Effector CD8-positive, alpha-beta T cell (primary cell): ENCODE measurements at regions not wholly inside any gene's neighbourhood (a gene's known extent, or its start where the extent isn't known, plus 50 kb on each side); places are given as distances from the start of the nearest gene placed in this dataset.

ENCODE experiments used
- DNase-seq: peaks from one replicate; lab custom pipeline; 2025; lab: John Stamatoyannopoulos, UW

- no peak for DNase-seq
Observed at GRCh38 chr10:128896963-128897362, 570.1 kb upstream of the MGMT start.

GRCh38 chr10:128897401-128898129 lies 569.5 kb upstream of the MGMT start:
- DNase-seq: no peak

DNA sequence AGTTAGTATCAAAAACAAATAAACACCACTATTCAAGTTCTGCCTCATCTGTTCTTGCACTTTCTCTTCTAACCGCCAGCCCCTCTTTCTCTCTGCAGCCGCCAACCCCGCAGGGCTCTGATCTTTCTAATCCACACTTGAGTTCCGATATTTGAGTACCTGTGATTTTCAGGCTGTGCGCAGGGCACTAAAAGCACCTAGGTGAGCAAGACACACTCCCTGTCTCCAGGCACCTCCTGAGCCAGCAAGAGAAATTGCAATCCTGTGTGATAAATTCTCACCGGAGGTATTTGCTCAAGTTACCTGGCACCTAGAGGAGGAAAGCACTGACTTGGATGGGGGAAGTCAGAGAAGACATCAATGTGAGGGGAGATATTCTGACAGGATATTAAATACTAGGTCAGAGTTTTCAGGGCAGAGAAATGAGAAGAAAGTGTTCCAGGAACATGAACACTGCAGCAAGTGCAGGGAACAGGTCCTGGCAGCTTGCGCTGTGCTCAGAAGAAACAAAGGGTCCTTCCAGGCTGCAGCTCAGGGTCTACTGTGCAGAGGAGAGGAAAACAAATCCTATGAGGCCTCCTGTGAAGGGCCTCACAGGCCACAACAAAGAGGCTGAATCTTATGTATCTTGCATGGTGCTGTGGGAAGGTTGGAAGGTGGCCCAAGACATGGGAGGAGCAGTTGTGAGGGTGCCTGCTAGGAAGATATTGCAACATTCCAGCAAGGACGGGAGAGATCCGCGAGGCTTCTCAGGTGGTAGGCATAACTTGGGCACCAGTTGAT lies 568.7 kb upstream of the MGMT start:
- no peak for DNase-seq

GRCh38 chr10:128898916-128899195 lies 568.2 kb upstream of the MGMT start:
- no peak for DNase-seq

DNA sequence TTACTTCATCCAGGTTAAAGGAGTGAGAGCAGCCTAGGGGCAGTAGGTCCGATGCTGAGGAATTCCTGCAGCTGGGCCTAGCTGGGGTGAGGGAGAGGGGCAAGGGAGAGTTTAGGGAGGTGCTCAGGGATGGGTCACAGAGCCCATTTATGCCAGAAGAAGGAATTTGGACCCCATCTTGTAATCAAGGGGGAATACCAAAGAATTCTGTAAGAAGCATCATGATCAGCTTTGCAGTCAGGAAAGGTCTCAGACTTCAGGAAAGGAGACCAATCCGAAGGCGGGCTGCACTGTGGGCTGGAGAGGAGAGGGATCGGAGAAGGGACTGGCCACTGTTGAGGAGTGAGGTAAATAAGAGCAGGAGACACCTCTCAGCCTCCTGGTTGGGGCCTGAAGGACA lies 566.6 kb upstream of the MGMT start:
- DNase-seq: no peak

GRCh38 chr10:128901236-128901635 lies 565.8 kb upstream of the MGMT start:
- no peak for DNase-seq

GRCh38 chr10:128902031-128902710 lies 564.9 kb upstream of the MGMT start:
- no peak for DNase-seq

GRCh38 chr10:128907155-128907941 lies 559.7 kb upstream of the MGMT start:
- DNase-seq: no peak

- no peak for DNase-seq
Observed at GRCh38 chr10:128908099-128908498, 558.9 kb upstream of the MGMT start.

DNA sequence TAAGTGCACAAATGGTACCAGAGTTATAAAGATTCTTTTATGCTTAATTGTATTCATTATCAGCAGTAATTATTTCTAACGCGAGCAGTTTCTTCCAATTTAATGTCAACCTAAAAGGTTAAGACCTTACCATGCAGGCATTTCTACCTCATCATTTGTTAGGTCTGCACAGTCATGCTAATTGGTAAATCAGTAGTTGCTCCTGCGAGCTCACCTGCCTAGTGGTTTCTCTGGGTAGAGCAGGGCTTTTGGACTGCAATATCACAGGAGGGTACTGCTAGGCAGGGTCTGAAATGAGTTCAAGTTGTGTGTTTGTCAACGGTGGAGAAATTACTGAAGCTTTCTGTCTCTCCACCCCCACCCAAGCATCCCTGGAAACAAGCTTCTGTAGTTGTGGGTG lies 558.5 kb upstream of the MGMT start:
- no peak for DNase-seq

- DNase-seq: no peak
Observed at GRCh38 chr10:128912568-128913311, 554.3 kb upstream of the MGMT start.

DNA sequence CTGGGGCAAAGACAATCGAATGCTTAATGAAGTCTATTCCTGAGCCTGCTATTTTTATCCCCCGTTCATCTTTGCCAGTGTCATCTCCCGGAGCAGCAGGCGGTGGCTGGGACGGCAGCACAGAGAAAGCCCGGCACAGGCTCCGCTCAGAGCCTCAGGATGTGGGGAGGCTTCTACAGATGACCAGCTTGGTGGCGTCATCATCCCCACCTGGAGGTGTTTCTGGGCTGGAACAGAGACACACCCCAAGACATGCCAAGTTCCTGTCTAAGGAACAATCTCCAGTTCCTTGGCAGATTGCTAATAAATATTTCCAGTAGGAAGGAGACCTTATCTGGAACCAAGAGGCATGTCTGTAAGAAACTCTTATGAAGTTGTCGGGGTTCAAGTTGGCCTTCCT lies 552.4 kb upstream of the MGMT start:
- DNase-seq: no peak

DNA sequence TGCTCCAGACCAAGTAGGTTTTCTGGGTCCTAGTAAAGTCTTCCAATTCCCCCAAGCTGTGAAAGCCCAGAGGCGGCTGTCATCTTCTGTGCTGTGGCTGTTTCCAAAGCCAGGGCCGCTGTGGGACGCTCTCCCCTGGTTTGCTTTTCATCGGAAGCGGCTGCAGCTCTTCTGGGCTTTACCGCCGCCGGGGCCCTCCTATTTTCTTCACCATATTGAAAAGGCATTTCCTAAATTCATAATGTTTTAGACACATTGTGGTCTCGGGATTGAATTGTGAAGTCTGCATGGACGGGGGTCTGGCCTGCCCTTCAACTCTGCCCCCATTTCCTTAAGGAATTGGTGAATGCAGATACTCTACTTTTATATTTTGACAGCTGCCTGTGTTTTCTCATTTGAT lies 551.4 kb upstream of the MGMT start:
- no peak for DNase-seq

DNA sequence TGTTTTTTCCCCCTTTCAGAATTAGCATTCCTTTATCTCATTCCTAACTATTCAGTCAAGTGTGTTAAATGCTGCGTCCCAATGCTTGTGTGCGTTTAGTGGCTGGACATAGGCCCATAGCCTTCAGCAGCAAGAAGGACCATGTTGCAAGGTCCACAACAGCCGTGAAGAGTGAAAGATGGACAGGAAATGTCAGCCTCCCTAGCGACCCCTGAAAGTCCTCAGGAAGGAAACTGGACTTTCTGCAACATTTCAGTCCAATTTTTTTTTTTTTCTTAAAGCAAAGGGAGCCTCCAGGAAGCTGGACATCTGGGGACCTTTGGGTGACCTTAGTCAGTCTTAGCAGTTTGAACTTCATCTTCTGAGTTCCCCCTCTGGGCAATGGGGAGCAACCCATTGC lies 550.7 kb upstream of the MGMT start:
- DNase-seq: no peak

DNA sequence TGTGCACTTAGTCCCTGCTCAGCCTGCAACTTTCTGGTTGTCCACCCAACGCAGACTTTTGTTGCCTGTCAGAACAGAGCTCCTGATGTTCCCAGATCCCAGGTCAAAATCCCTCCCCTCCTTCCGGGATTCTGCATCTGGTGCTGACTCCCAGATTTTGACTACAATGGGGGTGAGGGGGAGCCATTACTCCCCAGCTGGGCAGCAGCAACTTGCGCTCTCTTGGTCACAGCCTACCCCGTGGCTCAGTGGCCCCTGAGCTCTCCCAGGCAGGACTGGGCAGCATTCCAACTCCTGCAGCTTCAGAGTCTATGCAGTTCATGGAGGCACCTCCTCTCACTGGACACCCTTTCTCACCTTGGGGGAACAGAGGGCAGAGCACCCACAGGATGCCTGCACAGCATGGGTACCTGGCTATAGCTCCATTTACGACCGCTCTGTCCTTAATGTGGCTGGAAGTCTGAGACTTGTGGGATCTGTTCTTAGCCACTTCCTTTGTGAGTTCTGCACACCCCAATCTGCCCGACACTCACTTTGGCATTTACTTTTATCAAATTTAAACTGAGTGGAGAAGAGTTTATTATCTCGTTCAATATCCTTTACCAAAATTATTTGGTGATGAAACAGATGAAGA lies 545.5 kb upstream of the MGMT start:
- no peak for DNase-seq

DNA sequence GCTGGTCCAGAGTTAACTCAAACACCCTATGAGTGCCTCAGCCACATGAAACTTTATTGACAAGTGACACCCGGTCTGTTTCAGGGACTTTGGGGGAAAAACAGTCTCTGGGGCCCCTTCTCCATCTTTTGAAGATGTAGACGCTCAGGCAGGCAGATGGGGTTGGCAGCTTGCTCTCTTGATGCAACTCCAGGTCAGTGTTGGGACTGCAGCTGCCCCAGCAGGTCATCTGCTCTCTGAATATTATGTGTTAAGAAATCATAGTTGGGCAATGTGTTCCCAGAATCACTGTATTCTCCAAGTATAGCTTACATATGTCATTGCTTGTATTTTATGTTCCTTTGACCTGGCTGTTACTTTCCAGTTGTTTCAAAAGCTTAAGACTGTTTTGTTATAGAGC lies 544.9 kb upstream of the MGMT start:
- no peak for DNase-seq

DNA sequence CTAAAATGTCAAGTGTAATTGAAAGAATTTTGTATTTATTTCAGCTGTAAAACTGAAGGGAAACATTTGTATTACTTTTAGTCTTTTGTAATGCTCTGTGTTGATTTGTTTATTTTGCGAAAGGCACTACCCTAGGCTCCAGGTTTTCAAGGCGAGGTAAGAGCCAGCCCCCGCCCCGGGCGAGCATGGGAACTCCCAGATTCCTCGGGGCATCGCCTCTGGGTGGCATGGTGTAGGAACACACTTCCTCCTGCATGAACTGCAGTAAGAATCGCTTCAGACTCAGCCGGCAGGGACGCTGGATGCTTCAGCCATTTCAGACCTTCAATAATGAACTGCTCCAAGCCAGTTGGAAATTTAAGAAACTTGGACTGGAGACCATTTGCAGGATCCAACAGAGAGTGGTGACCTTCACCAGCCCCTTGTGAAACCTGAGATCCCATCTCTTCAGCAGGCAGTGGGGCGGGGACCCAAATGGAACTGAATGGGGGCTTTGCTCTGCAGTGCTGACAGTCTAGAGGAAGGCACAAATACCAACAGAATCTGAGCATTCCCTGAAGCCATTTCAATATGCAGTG lies 544.3 kb upstream of the MGMT start:
- no peak for DNase-seq

DNA sequence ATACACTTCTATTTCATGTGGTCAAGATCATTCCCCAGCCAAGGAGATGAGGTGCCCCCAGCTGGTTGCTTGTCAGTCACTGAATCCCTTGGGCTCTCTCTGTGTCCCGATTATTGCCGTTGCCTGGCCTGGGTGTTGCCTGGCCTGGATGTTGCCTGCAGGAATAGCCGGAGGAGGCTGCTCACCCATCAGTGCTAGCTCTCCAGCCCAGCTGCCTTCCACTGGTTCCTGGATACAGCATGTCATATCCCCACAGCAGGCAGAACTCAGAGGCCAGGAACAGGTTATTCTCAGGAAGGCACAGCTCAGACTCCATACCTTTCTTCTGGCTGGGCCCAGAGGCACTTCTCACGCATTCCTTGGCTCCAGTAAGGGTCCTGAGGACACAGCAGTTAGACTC lies 542.1 kb upstream of the MGMT start:
- no peak for DNase-seq

DNA sequence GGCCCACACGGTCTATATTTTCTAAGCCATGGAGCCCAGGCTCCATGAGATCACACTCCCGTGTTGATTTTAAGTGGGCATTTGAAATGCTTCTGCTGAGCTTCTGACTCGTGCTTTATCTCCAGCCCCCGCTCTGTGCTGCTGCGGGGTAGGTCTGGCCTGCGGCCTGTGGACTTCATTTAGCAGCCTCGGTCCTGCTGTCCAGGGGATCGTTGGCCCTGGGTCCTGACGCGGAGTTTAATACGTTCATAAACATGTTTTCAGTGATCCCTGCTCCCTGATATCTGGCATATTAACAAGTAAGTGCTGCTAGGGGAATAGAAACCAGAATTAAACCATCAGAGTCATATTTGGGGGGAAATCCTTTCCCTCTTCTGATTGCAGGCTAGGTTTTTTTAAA lies 540.3 kb upstream of the MGMT start:
- no peak for DNase-seq

- DNase-seq: no peak
Observed at GRCh38 chr10:128927497-128928161, 539.4 kb upstream of the MGMT start.
